ENCODE measurements at regions not wholly inside any gene's neighbourhood (a gene's known extent, or its start where the extent isn't known, plus 50 kb on each side); places are given as distances from the start of the nearest gene placed in this dataset.
"Not testable (repeated sequence)": the region's sequence is repeated elsewhere in the genome, so short reads cannot be mapped to it uniquely, and the experiment has no call there.

DNA sequence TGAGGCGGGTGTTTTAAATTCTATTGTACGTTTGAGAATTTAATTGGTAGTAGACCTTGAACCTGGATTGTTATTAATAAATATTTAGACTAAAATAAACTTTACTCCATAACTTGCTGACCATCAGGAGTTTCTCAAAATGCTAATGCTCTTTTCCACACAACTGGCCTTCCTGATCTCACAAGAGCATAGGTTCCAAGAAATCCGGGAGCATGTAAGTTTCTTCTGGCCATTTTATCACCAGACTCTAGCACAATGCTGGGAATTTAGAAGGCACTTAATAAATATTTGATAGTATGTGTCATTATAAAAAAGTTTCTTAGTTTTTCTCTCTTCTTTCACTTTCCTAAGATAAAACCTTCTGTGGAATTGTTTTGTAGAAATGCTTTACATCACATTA, 2047.1 kb downstream of the SUCLG1 start:
- WGBS, 10 experiments = 0 to 93% (median 70%) methylated on average over 1 to 3 of the region's 3 CpGs
- no peak overlapping the region for H3K4me3 ChIP-seq
- H3K27ac ChIP-seq = no peak overlapping the region
- in situ Hi-C loops (cut with MboI; ENCODE audit: low pct_unique_long_range_greater_than_20kb in 2 of 9, low sequenced_read_pairs in 9 of 9, unreplicated experiment in 9 of 9) = no loop called here
- H3K4me1 ChIP-seq (replicated peaks in 1 of 2) = no peaks in the 10 kb centered on the region
- peak in 1 of 8 experiments; percentile 21 for ATAC-seq (replicated peaks in 6 of 8)

DNA sequence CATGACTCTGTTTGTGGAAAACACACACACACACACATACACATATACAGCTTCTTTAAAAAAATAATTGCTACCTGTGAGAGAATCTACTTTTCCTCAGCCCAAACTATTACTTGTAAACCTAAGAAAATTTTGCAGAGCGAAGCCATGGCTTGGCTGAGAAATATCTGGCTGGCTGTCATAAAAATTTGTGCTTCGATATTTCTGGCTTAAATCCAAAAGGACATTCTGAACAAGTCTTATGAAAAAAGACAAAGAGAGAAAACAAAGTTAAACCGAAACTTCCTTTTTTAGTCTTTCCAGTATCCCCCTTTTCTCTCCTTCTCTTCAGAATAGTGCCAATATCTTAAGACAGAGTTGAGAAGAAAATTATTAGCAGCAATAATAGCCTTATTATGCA, 2048.0 kb downstream of the SUCLG1 start:
- H3K4me1 ChIP-seq (replicated peaks in 1 of 2) = no peaks in the 10 kb centered on the region
- no peak overlapping the region for H3K27ac ChIP-seq
- in situ Hi-C loops (cut with MboI; ENCODE audit: low pct_unique_long_range_greater_than_20kb in 2 of 9, low sequenced_read_pairs in 9 of 9, unreplicated experiment in 9 of 9) = no loop called here
- no peak for ATAC-seq (replicated peaks in 6 of 8)
- H3K4me3 ChIP-seq = no peak overlapping the region
- WGBS, 10 experiments = 0 to 96% (median 79%) methylated on average over 2 to 3 of the region's 3 CpGs; no CpG with 5 or more reads in 1 of the 10 experiments

DNA sequence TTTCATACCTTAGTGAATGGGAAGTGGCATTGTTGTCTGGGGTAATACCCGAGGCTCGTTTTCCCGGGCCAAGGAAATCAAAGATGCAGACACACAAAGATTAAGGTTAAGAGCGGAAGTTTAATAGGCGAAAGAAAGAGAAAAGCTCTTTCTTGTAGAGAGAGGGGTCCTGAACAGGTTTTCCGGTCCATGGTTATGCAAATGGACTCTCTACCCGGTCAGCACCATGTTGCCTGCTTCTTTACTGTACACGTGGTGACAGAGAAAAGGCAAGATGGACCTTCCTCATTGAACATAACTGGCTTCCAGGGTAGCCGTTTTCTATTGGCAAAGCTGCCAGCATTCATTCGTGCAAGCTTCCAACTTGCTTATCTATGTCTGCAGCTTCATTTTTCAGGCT, 2063.5 kb downstream of the SUCLG1 start:
- Histone ChIP-seq H3K4me1 (replicated peaks in 1 of 2) (no peaks in the 10 kb centered on the region), H3K27ac (no peak overlapping the region), H3K4me3 (no peak overlapping the region)
- in situ Hi-C loops (cut with MboI; ENCODE audit: low pct_unique_long_range_greater_than_20kb in 2 of 9, low sequenced_read_pairs in 9 of 9, unreplicated experiment in 9 of 9) = no loop called here
- ATAC-seq (replicated peaks in 6 of 8) = no peak
- 7 to 90% (median 57%) methylated on average over 2 to 10 of the region's 10 CpGs for WGBS, 10 experiments

DNA sequence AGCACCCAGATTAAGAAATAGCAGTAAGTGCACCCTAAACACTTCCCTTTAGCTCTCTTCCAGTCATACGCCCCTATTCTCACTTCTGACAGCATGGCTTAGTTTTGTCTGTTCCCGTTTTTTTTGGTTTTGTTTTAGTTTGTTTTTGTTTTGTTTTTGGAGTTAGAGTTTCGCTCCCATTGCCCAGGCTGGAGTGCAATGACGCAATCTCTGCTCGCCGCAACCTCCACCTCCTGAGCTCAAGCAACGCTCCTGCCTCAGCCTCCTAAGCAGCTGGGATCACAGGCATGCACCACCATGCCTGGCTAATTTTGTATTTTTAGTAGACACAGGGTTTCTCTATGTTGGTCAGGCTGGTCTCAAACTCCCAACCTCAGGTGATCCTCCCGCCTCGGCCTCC, 2067.7 kb downstream of the SUCLG1 start:
- 20 to 100% (median 75%) methylated on average over 1 to 9 of the region's 9 CpGs for WGBS, 10 experiments
- ATAC-seq (replicated peaks in 6 of 8) = no peak

DNA sequence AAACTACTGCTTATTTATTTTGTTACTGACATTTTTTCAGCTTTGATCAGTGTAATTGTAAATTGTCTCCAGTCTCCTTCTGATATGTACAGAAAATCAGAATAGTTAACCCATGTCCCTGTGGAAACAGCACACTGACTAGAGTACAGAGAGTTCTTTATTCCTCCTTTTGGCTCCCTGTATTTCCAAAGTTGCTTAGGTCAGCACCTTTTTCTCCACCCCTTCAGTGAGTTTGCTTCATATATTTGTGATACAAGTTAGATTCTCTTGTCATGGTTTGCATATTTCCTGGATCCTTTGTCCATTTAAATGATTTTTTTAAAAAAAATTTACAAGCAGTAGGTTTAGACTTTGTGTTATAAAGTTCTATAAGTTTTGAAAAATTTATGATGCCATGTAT, 2051.1 kb upstream of the LRRTM1 start:
- no peak overlapping the region for H3K27ac ChIP-seq
- H3K4me3 ChIP-seq = no peak overlapping the region
- no peak for ATAC-seq (replicated peaks in 6 of 8)
- in situ Hi-C loops (cut with MboI; ENCODE audit: low pct_unique_long_range_greater_than_20kb in 2 of 9, low sequenced_read_pairs in 9 of 9, unreplicated experiment in 9 of 9) = no loop called here
- H3K4me1 ChIP-seq (replicated peaks in 1 of 2) = no peaks in the 10 kb centered on the region

More for the DNA sequence above, 2067.7 kb downstream of the SUCLG1 start:
- Histone ChIP-seq H3K4me3 (no peak overlapping the region), H3K27ac (no peak overlapping the region), H3K4me1 (replicated peaks in 1 of 2) (no peaks in the 10 kb centered on the region)
- in situ Hi-C loops (cut with MboI; ENCODE audit: low pct_unique_long_range_greater_than_20kb in 2 of 9, low sequenced_read_pairs in 9 of 9, unreplicated experiment in 9 of 9) = no loop called here

DNA sequence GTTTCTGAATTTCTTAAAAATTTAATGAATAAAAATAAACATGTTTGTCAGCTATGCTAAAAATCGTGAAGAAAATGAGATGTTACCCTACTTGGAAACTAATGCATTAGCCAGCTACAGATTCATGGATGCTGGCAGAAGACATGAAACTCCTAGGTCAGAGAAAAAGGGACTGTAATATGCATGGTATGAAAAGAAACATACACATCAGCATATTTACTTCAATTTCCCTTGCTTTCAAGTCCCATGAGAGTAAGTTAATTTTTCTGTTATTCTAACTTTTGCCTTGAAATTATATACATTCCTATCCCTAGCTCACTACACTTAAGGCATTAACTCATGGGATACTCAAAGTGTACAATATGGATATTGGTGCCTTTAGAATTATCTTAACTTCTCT, 2041.4 kb upstream of the LRRTM1 start:
- H3K4me3 ChIP-seq = no peak overlapping the region

DNA sequence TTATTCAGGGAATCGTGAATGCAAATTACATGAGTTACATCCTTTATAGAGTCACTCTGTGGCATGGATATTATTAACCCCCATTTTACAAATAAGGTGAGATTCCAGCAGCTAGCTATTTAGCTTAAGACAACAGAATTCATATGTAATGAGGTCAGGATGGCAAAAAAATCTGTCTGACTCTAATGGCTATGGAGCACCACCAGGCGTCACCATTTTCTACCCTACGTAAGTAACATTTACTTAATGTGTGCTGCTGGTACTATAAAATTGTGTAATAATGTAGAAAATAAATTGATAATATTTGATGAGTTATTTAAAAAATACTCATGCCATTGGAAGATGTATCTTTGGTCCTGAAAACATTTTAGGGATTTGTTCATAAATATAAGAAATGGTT, 2040.1 kb upstream of the LRRTM1 start:
- in situ Hi-C loops (cut with MboI; ENCODE audit: low pct_unique_long_range_greater_than_20kb in 2 of 9, low sequenced_read_pairs in 9 of 9, unreplicated experiment in 9 of 9) = no loop called here
- Histone ChIP-seq H3K4me1 (replicated peaks in 1 of 2) (no peaks in the 10 kb centered on the region), H3K4me3 (no peak overlapping the region), H3K27ac (no peak overlapping the region)
- no peak for ATAC-seq (replicated peaks in 6 of 8)
- WGBS, 10 experiments = 44 to 97% (median 84%) methylated on average over 1 to 3 of the region's 3 CpGs; no CpG with 5 or more reads in 2 of the 10 experiments

More for the DNA sequence above, 2041.4 kb upstream of the LRRTM1 start:
- WGBS, 10 experiments = 0 to 100% (median 83%) methylated on average over 1 of the region's 1 CpG; no CpG with 5 or more reads in 1 of the 10 experiments
- Histone ChIP-seq H3K4me1 (replicated peaks in 1 of 2) (no peaks in the 10 kb centered on the region), H3K27ac (no peak overlapping the region)
- in situ Hi-C loops (cut with MboI; ENCODE audit: low pct_unique_long_range_greater_than_20kb in 2 of 9, low sequenced_read_pairs in 9 of 9, unreplicated experiment in 9 of 9) = no loop called here
- no peak for ATAC-seq (replicated peaks in 6 of 8)

DNA sequence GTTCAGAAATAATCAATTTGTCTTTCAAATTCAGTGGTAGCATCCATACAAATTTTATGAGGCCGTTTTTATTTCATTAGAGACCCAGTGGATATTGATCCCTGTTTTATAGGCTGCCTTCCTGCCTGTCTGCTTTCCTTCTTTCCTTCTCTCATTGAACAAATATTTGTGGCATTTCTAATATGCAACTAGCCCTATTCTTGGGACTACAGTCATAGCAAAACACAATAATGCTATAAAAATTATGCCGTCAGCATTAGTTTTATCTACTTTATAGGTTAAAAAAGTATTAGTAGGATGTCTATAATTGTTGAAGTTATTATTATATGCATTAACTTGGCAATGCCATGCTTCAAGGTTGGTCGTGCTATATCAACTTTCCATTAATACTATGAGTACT, 2037.8 kb upstream of the LRRTM1 start:
- Histone ChIP-seq H3K4me3 (no peak overlapping the region), H3K27ac (no peak overlapping the region), H3K4me1 (replicated peaks in 1 of 2) (no peaks in the 10 kb centered on the region)
- in situ Hi-C loops (cut with MboI; ENCODE audit: low pct_unique_long_range_greater_than_20kb in 2 of 9, low sequenced_read_pairs in 9 of 9, unreplicated experiment in 9 of 9) = no loop called here
- 0 to 100% (median 71%) methylated on average over 2 to 3 of the region's 3 CpGs for WGBS, 10 experiments
- ATAC-seq (replicated peaks in 6 of 8) = no peak

DNA sequence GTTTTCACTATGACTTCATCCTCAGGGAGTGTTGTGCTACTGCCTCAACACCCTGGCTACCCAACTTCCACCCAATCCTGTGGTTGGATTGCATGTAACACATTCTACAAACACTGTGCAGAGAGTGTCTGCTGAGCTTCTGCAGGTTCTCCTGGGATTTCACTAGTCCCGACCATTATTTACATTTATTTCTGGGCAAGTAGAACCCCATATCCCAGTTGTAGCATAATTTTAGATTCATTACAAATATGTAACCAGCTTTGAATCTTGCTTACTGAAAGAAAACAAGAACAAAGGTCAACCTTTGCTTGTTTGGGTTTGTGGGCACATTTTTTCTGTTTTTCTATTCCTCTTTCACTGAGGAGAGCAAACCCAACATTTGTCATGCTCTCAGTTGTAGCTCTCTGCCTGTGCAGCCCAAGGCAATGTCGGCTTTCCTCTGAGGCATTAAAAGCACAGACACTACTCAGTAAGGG, 2036.1 kb upstream of the LRRTM1 start:
- Histone ChIP-seq H3K27ac (no peak overlapping the region), H3K4me1 (replicated peaks in 1 of 2) (no peaks in the 10 kb centered on the region), H3K4me3 (no peak overlapping the region)
- 0 to 92% (median 81%) methylated on average over 1 to 2 of the region's 2 CpGs; no CpG with 5 or more reads in 1 of the 10 experiments for WGBS, 10 experiments
- ATAC-seq (replicated peaks in 6 of 8) = peak in 1 of 8 experiments; percentile 41
- in situ Hi-C loops (cut with MboI; ENCODE audit: low pct_unique_long_range_greater_than_20kb in 2 of 9, low sequenced_read_pairs in 9 of 9, unreplicated experiment in 9 of 9) = no loop called here

DNA sequence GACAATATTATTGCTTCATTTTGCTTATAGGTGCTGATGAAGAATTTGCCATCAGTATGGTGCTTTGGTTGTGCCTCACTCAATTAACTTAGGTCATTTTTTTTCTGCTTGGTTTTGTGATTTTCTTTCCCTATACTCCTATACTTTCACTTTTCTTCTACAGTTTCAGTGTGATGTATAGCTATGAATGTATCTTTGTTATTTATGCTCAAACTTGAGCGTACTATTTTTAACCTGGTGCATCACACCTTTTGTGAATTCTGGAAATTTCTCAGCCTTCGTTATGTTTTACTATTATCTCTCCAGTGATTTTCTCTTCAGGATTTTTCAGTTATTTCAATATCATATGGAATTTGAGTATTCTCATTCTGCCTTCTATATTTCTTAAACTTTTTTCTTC, 2035.3 kb upstream of the LRRTM1 start:
- no peak overlapping the region for H3K4me3 ChIP-seq
- in situ Hi-C loops (cut with MboI; ENCODE audit: low pct_unique_long_range_greater_than_20kb in 2 of 9, low sequenced_read_pairs in 9 of 9, unreplicated experiment in 9 of 9) = no loop called here
- ATAC-seq (replicated peaks in 6 of 8) = no peak
- no peaks in the 10 kb centered on the region for H3K4me1 ChIP-seq (replicated peaks in 1 of 2)
- 12 to 100% (median 78%) methylated on average over 1 to 2 of the region's 2 CpGs for WGBS, 10 experiments
- no peak overlapping the region for H3K27ac ChIP-seq

DNA sequence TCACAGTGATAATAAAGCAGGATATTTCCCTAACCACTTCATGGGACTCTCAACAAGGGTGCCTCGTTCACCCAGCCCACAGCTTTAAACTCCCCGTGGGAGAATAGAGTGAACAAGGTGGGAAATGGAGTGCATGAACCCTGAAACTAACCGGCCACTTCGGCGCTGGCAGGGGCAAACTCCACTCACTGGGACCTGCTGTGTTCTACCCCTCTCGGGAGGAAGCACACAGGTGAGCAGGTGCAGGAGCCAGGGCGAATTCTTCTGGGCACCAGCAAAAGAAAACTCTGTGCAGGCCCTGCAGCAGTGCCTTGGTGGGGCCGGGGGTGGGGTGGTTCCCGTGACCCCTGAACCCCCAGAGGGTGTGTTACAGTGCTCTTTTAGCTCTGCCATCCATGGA, 2029.1 kb upstream of the LRRTM1 start:
- in situ Hi-C loops (cut with MboI; ENCODE audit: low pct_unique_long_range_greater_than_20kb in 2 of 9, low sequenced_read_pairs in 9 of 9, unreplicated experiment in 9 of 9) = no loop called here
- 0 to 100% (median 18%) methylated on average over 1 to 4 of the region's 9 CpGs; no CpG with 5 or more reads in 5 of the 10 experiments for WGBS, 10 experiments
- Histone ChIP-seq H3K27ac (no peak overlapping the region), H3K4me1 (replicated peaks in 1 of 2) (peaks cover 0 to 11% of the 10 kb centered on the region in 2 donors), H3K4me3 (no peak overlapping the region)
- no peak for ATAC-seq (replicated peaks in 6 of 8)

DNA sequence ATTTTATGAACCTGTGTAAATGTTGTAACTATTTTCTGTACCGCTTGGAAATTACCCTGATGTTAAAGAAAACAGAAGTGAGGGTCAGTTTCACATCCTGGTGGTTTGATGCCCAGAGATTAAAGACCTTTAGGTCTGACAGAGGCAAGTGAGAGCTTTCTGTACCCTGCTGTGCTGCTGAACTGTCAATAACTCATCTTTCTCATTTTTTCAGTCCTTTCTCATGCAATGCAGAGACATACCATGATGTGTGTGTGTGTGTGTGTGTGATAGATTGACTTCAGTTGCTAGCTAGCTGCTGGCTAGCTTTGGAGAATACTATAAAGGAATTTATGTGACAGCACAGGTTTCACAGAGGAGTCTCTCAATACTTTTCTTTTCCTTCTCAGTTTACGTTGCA, 2025.6 kb upstream of the LRRTM1 start:
- peak in 5 of 8 experiments; percentile 80 to 95 (median 92) for ATAC-seq (replicated peaks in 6 of 8)
- peaks cover 0 to 11% of the 10 kb centered on the region in 2 donors for H3K4me1 ChIP-seq (replicated peaks in 1 of 2)
- in situ Hi-C loops (cut with MboI; ENCODE audit: low pct_unique_long_range_greater_than_20kb in 2 of 9, low sequenced_read_pairs in 9 of 9, unreplicated experiment in 9 of 9) = no loop called here
- H3K4me3 ChIP-seq = no peak overlapping the region
- no peak overlapping the region for H3K27ac ChIP-seq
- 0 to 100% (median 51%) methylated on average over 1 to 2 of the region's 2 CpGs for WGBS, 10 experiments

DNA sequence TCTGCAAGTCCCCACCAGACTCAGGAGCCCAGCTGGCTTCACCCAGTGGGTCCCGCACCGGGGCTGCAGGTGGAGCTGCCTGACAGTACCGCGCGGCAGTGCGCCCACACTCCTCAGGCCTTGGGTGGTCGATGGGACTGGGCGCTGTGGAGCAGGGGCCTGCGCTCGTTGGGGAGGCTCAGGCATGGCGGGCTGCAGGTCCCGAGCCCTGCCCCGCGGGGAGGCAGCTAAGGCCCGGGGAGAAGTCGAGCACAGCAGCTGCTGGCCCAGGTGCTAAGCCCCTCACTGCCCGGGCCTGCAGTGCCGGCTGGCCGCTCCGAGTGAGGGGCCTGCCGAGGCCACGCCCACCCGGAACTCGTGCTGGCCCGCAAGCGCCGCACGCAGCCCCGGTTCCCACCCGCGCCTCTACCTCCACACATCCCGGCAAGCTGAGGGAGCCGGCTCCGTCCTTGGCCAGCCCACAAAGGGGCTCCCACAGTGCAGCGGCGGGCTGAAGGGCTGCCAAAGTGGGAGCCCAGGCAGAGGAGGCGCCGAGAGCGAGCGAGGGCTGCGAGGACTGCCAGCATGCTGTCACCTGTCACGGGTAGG, 2021.7 kb upstream of the LRRTM1 start:
- H3K4me3 ChIP-seq; H3K27ac ChIP-seq; ATAC-seq (replicated peaks in 6 of 8); in situ Hi-C loops (cut with MboI; ENCODE audit: low pct_unique_long_range_greater_than_20kb in 2 of 9, low sequenced_read_pairs in 9 of 9, unreplicated experiment in 9 of 9): not testable (repeated sequence)
- WGBS, 10 experiments = 70 to 96% (median 80%) methylated on average over 1 to 5 of the region's 42 CpGs; no CpG with 5 or more reads in 7 of the 10 experiments
- peaks cover 0 to 11% of the 10 kb centered on the region in 2 donors for H3K4me1 ChIP-seq (replicated peaks in 1 of 2)

DNA sequence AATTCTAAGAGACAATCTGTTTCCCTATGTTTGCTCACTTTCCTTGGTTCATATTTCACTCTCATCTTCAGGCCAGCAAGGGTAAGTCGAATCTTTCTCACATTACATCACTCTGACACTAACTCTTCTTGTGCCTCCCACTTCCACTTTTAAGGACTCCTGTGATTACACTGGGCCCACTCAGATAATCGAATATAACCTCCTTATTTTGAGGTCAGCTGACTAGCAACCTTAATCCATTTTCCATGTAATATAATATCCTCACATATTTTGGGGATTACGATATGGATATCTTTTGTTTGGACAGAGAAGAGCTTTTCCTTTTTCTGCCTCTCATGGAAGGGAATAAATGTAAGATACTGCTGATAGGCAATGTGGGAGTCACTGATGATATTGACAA, 2015.7 kb upstream of the LRRTM1 start:
- in situ Hi-C loops (cut with MboI; ENCODE audit: low pct_unique_long_range_greater_than_20kb in 2 of 9, low sequenced_read_pairs in 9 of 9, unreplicated experiment in 9 of 9) = no loop called here
- ATAC-seq (replicated peaks in 6 of 8) = no peak
- 0 to 100% (median 73%) methylated on average over 1 to 3 of the region's 3 CpGs; no CpG with 5 or more reads in 1 of the 10 experiments for WGBS, 10 experiments
- no peak overlapping the region for H3K27ac ChIP-seq
- no peak overlapping the region for H3K4me3 ChIP-seq
- no peaks in the 10 kb centered on the region for H3K4me1 ChIP-seq (replicated peaks in 1 of 2)

All from motor neuron (in vitro differentiated cells).